WTC11 (cell line): ENCODE measurements at regions not wholly inside any gene's neighbourhood (a gene's known extent, or its start where the extent isn't known, plus 50 kb on each side); places are given as distances from the start of the nearest gene placed in this dataset.

ENCODE experiments used
- ATAC-seq: fragments of 200-7000 bp; cut with Tn5 transposase; 2 replicates; pipeline ENCODE4 v1.10.0; 2021; ENCODE audit warnings: mild to moderate bottlenecking, moderate library complexity
- CTCF ChIA-PET: fragments of 300-600 bp; sonication (Branson Sonifier 250); formaldehyde crosslinking; loops from one replicate; lab custom pipeline; 2021; ENCODE audit warnings: antibody characterized with exemption; lab: Charles Lee
- POLR2A ChIA-PET: fragments of 350-600 bp; sonication (Branson Sonifier 250); formaldehyde crosslinking; loops from one replicate; lab custom pipeline; 2021; ENCODE audit warnings: antibody characterized with exemption; lab: Charles Lee
- DNase-seq: peaks from one replicate; pipeline ENCODE4 v3.0.0; 2021; ENCODE audit warnings: low spot score
- H3K27ac Mint-ChIP-seq: 2 replicates; pipeline ENCODE4 v1.8.0; 2021; ENCODE audit warnings: mixed read lengths
- H3K27me3 Mint-ChIP-seq: 2 replicates; pipeline ENCODE4 v1.8.0; 2021; ENCODE audit warnings: low read depth, mild to moderate bottlenecking, moderate library complexity, mixed read lengths
- H3K36me3 Mint-ChIP-seq: 2 replicates; pipeline ENCODE4 v1.8.0; 2021; ENCODE audit warnings: mixed read lengths
- H3K4me1 Mint-ChIP-seq: 2 replicates; pipeline ENCODE4 v1.8.0; 2022; ENCODE audit warnings: mixed read lengths
- H3K4me3 Mint-ChIP-seq: 2 replicates; pipeline ENCODE4 v1.8.0; 2021; ENCODE audit warnings: mild to moderate bottlenecking, moderate library complexity, mixed read lengths
- H3K9me3 Mint-ChIP-seq: 2 replicates; pipeline ENCODE4 v1.8.0; 2021; ENCODE audit warnings: mixed read lengths
- CREB1 ChIP-seq: sonication (generic); formaldehyde crosslinking; IDR thresholded peaks from 2 replicates; pipeline ENCODE4 v1.8.0; 2023; ENCODE audit warnings: mild to moderate bottlenecking, missing genetic modification reagents
- ETV6 ChIP-seq: sonication (generic); formaldehyde crosslinking; IDR thresholded peaks from 2 replicates; pipeline ENCODE4 v1.8.1; 2022; ENCODE audit warnings: mild to moderate bottlenecking, missing genetic modification reagents
- FOXJ3 ChIP-seq: sonication (generic); formaldehyde crosslinking; IDR thresholded peaks from 2 replicates; pipeline ENCODE4 v1.9.0; 2021; ENCODE audit warnings: missing genetic modification reagents, mild to moderate bottlenecking, borderline replicate concordance
- GRHL2 ChIP-seq: fragments of 250-450 bp; sonication (Bioruptor Pico); IDR thresholded peaks from 2 replicates; pipeline ENCODE4 v1.8.0; 2022; ENCODE audit warnings: mild to moderate bottlenecking, moderate library complexity; ENCODE audit not compliant: insufficient replicate concordance, severe bottlenecking
- HMGXB4 ChIP-seq: sonication (generic); formaldehyde crosslinking; IDR thresholded peaks from 2 replicates; pipeline ENCODE4 v1.8.1; 2023; ENCODE audit warnings: mild to moderate bottlenecking, moderate library complexity, missing genetic modification reagents
- IRF2 ChIP-seq: sonication (generic); formaldehyde crosslinking; IDR thresholded peaks from 2 replicates; pipeline ENCODE4 v1.8.0; 2022; ENCODE audit warnings: low read depth, missing genetic modification reagents, borderline replicate concordance
- NFYB ChIP-seq: sonication (generic); formaldehyde crosslinking; conservative IDR thresholded peaks from 2 replicates; pipeline ENCODE4 v1.8.0; 2022; ENCODE audit warnings: low read depth, missing genetic modification reagents
- SOX15 ChIP-seq: fragments of 250-450 bp; sonication (Bioruptor Pico); IDR thresholded peaks from 2 replicates; pipeline ENCODE4 v1.9.0; 2021; ENCODE audit warnings: mild to moderate bottlenecking
- TEAD4 ChIP-seq: sonication (generic); formaldehyde crosslinking; IDR thresholded peaks from 2 replicates; pipeline ENCODE4 v1.8.0; 2022; ENCODE audit warnings: mild to moderate bottlenecking, missing genetic modification reagents
- USF2 ChIP-seq: sonication (generic); formaldehyde crosslinking; IDR thresholded peaks from 2 replicates; pipeline ENCODE4 v1.8.1; 2023; ENCODE audit warnings: mild to moderate bottlenecking, missing genetic modification reagents, moderate library complexity
- ZMAT4 ChIP-seq: fragments of 250-450 bp; sonication (Bioruptor Pico); IDR thresholded peaks from 2 replicates; pipeline ENCODE4 v1.9.0; 2021; ENCODE audit warnings: mild to moderate bottlenecking
- ZNF121 ChIP-seq: sonication (generic); formaldehyde crosslinking; IDR thresholded peaks from 2 replicates; pipeline ENCODE4 v1.8.0; 2023; ENCODE audit warnings: missing genetic modification reagents
- ZNF138 ChIP-seq: sonication (generic); formaldehyde crosslinking; conservative IDR thresholded peaks from 2 replicates; pipeline ENCODE4 v1.8.1; 2022; ENCODE audit warnings: mild to moderate bottlenecking, moderate library complexity, missing genetic modification reagents
- ZNF263 ChIP-seq: sonication (generic); formaldehyde crosslinking; IDR thresholded peaks from 2 replicates; pipeline ENCODE4 v1.8.1; 2022; ENCODE audit warnings: low read depth, mild to moderate bottlenecking, moderate library complexity, missing genetic modification reagents
- TF ChIP-seq, protein P1 (sequence below): fragments of 250-450 bp; sonication (Bioruptor Pico); IDR thresholded peaks from 2 replicates; pipeline ENCODE4 v2.1.2; 2022; ENCODE audit warnings: mild to moderate bottlenecking, moderate library complexity

- no peak for DNase-seq
- Mint-ChIP-seq H3K27ac (no peak overlapping the region), H3K27me3 (no peaks in the 10 kb centered on the region), H3K9me3 (peaks cover 32% of the 10 kb centered on the region), H3K4me1 (peaks cover 22% of the 10 kb centered on the region), H3K4me3 (no peak overlapping the region), H3K36me3 (peaks cover 25% of the 10 kb centered on the region)
- POLR2A ChIA-PET, result no interaction called here
- no peak for ATAC-seq
- CTCF ChIA-PET, result interaction anchor here (2.0 kb wide), 1 partner anchor 10 kb away, joined by 7 read pairs; no protein-coding TSS in a partner anchor
- TF ChIP-seq FOXJ3 (CRISPR knock-in tag), result no peak
- no peak for TF ChIP-seq USF2
Observed at GRCh38 chr10:44300666-44301649, 83.9 kb downstream of the CXCL12 start.

DNA sequence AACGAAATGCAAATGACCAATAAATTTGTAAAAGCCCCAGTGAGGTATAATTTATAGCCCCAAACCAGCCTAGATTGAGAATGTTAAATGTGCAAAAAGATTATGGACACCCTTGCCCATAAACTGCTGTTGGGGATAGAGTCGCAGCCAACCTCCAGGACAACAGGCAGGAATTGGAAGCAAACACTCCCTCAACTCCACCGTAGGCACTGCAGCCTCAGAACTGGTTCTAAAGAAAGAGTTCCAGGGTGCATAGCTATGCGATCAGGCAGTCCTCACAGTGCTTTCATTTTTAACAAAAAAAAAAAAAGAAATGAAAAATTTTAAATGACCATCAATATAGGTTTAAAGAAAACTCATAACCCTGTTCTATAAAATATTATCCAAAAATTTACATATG, 86.2 kb downstream of the CXCL12 start:
- H3K4me3 Mint-ChIP-seq, result no peak overlapping the region
- DNase-seq, result no peak
- ATAC-seq, result peak; percentile 67; the same call in 1 of the 2 replicates
- no peak overlapping the region for H3K27ac Mint-ChIP-seq
- H3K9me3 Mint-ChIP-seq, result peaks cover 17% of the 10 kb centered on the region
- ChIA-PET CTCF (interaction anchor here (0.7 to 1.2 kb wide), 2 partner anchors 12 to 220 kb away, joined by 3 to 6 read pairs; no protein-coding TSS in a partner anchor), POLR2A (no interaction called here)
- no peak for TF ChIP-seq ZMAT4 (CRISPR knock-in tag)
- no peak for TF ChIP-seq TEAD4 (CRISPR knock-in tag)
- no peak for TF ChIP-seq ZNF263 (CRISPR knock-in tag)
- no peak for TF ChIP-seq ETV6 (CRISPR knock-in tag)
- no peak for TF ChIP-seq HMGXB4
- TF ChIP-seq NFYB (CRISPR knock-in tag), result no peak
- no peak for TF ChIP-seq GRHL2 (CRISPR knock-in tag)
- no peak for TF ChIP-seq ZNF138 (CRISPR knock-in tag)
- TF ChIP-seq, protein P1, sequence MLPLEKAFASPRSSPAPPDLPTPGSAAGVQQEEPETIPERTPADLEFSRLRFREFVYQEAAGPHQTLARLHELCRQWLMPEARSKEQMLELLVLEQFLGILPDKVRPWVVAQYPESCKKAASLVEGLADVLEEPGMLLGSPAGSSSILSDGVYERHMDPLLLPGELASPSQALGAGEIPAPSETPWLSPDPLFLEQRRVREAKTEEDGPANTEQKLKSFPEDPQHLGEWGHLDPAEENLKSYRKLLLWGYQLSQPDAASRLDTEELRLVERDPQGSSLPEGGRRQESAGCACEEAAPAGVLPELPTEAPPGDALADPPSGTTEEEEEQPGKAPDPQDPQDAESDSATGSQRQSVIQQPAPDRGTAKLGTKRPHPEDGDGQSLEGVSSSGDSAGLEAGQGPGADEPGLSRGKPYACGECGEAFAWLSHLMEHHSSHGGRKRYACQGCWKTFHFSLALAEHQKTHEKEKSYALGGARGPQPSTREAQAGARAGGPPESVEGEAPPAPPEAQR (CRISPR knock-in tag), result no peak
- no peak for TF ChIP-seq CREB1 (CRISPR knock-in tag)
- TF ChIP-seq SOX15 (CRISPR knock-in tag), result no peak
- H3K27me3 Mint-ChIP-seq, result no peaks in the 10 kb centered on the region
- H3K4me1 Mint-ChIP-seq, result peaks cover 22% of the 10 kb centered on the region
- peaks cover 11% of the 10 kb centered on the region for H3K36me3 Mint-ChIP-seq

DNA sequence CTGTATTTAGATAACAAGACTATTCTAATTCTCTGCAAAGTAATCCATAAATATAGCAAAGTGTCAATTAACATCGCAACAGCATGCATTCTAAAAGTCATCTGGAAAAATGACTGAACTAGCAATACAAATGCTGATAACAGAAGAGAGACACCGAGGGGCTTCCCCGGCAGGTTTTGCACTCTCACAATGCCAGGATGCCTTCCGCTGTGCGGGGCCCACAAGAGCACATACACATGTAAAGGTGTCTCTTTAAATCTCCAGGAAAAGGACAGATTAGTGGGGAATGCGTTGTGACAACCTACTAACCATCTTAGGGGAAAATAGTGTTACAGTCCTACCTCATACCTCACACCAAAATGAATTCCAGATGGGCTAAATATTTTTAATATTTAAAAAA, 86.9 kb downstream of the CXCL12 start:
- peak; percentile 55 for ATAC-seq
- peaks cover 10% of the 10 kb centered on the region for H3K9me3 Mint-ChIP-seq
- 0 out of 2 replicates have a peak overlapping the region, but pooled peaks have one; percentile 58 for H3K27ac Mint-ChIP-seq
- CTCF ChIA-PET, result interaction anchor here (1.5 kb wide), 1 partner anchor 88 kb away, joined by 3 read pairs; no protein-coding TSS in a partner anchor
- H3K4me3 Mint-ChIP-seq, result peak overlapping the region; percentile 13
- DNase-seq, result no peak
- peaks cover 4% of the 10 kb centered on the region for H3K36me3 Mint-ChIP-seq
- no peak for TF ChIP-seq IRF2
- 0 out of 2 replicates have a peak, but pooled peaks have one; percentile 41 for TF ChIP-seq ZNF121 (CRISPR knock-in tag)
- H3K27me3 Mint-ChIP-seq, result no peaks in the 10 kb centered on the region
- POLR2A ChIA-PET, result no interaction called here
- peaks cover 22% of the 10 kb centered on the region for H3K4me1 Mint-ChIP-seq
